Suppressor macrophage treated with lipopolysaccharide for 4 hours (primary cell): ENCODE measurements at regions not wholly inside any gene's neighbourhood (a gene's known extent, or its start where the extent isn't known, plus 50 kb on each side); places are given as distances from the start of the nearest gene placed in this dataset.

Experiments used
- DNase-seq: peaks from one replicate; pipeline ENCODE4 v3.0.0-alpha.2; 2020

GRCh38 chr2:234631646-234632514, 135.0 kb upstream of the ARL4C start:
- no peak for DNase-seq

- no peak for DNase-seq
These were observed 133.9 kb upstream of the ARL4C start for GRCh38 chr2:234630801-234631261.

- no peak for DNase-seq
These were observed 132.7 kb upstream of the ARL4C start for GRCh38 chr2:234629596-234629995.

- no peak for DNase-seq
These were observed 132.1 kb upstream of the ARL4C start for GRCh38 chr2:234628953-234629352.

GRCh38 chr2:234627308-234627707, 130.4 kb upstream of the ARL4C start:
- DNase-seq, result no peak

GRCh38 chr2:234626566-234627130, 129.8 kb upstream of the ARL4C start:
- no peak for DNase-seq

GRCh38 chr2:234625626-234626250, 128.9 kb upstream of the ARL4C start:
- DNase-seq, result no peak

GRCh38 chr2:234623521-234623991, 126.7 kb upstream of the ARL4C start:
- no peak for DNase-seq

- no peak for DNase-seq
These were observed 124.2 kb upstream of the ARL4C start for GRCh38 chr2:234621120-234621519.

GRCh38 chr2:234620018-234620417, 123.1 kb upstream of the ARL4C start:
- no peak for DNase-seq

- DNase-seq, result no peak
These were observed 118.9 kb upstream of the ARL4C start for GRCh38 chr2:234615643-234616356.

GRCh38 chr2:234611209-234611608, 114.3 kb upstream of the ARL4C start:
- DNase-seq, result no peak

GRCh38 chr2:234608946-234609345, 112.1 kb upstream of the ARL4C start:
- no peak for DNase-seq

GRCh38 chr2:234607691-234608090, 110.8 kb upstream of the ARL4C start:
- no peak for DNase-seq

GRCh38 chr2:234606896-234607295, 110.0 kb upstream of the ARL4C start:
- DNase-seq, result peak; percentile 3

- DNase-seq, result no peak
These were observed 106.7 kb upstream of the ARL4C start for GRCh38 chr2:234603619-234604018.

GRCh38 chr2:234601213-234601612, 104.3 kb upstream of the ARL4C start:
- no peak for DNase-seq

- no peak for DNase-seq
These were observed 100.6 kb upstream of the ARL4C start for GRCh38 chr2:234597576-234597861.

GRCh38 chr2:234596696-234597575, 100.1 kb upstream of the ARL4C start:
- no peak for DNase-seq

- no peak for DNase-seq
These were observed 98.9 kb upstream of the ARL4C start for GRCh38 chr2:234595829-234596228.

- no peak for DNase-seq
These were observed 97.8 kb upstream of the ARL4C start for GRCh38 chr2:234594715-234595114.

GRCh38 chr2:234593636-234594035, 96.8 kb upstream of the ARL4C start:
- no peak for DNase-seq
